PC-9 (cell line): ENCODE measurements at regions not wholly inside any gene's neighbourhood (a gene's known extent, or its start where the extent isn't known, plus 50 kb on each side); places are given as distances from the start of the nearest gene placed in this dataset.

Source experiments
- EZH2 ChIP-seq: fragments of 200-600 bp; sonication (generic); IDR thresholded peaks from 2 replicates; pipeline ENCODE4 v1.8.0; 2017; ENCODE audit warnings: antibody characterized with exemption, low read depth
- TF ChIP-seq, protein P1 (sequence below): fragments of 200-600 bp; sonication (generic); conservative IDR thresholded peaks from 2 replicates; pipeline ENCODE4 v1.6.1; 2017; ENCODE audit warnings: mixed run types, antibody characterized with exemption, mild to moderate bottlenecking, moderate library complexity

DNA sequence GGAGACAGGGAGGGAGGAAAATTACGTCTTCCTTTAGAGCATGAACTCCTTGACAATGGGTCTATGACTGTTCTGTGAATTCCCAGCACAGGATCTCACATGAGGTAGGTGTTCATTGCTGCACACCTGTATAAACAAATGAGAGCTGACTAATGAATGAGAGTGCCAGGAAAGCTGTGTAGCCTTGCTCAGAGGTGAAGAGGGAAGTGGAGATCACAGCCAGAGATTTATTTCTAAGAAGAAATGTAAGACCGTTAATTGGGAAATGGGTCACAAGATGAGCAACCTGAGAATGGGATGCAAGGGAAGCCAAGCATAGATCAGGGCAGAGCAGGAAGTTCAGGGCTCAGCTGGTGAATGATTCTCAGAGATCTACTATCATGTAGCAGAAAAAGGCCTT, 295.1 kb downstream of the CDK5RAP2 start:
- TF ChIP-seq, protein P1, sequence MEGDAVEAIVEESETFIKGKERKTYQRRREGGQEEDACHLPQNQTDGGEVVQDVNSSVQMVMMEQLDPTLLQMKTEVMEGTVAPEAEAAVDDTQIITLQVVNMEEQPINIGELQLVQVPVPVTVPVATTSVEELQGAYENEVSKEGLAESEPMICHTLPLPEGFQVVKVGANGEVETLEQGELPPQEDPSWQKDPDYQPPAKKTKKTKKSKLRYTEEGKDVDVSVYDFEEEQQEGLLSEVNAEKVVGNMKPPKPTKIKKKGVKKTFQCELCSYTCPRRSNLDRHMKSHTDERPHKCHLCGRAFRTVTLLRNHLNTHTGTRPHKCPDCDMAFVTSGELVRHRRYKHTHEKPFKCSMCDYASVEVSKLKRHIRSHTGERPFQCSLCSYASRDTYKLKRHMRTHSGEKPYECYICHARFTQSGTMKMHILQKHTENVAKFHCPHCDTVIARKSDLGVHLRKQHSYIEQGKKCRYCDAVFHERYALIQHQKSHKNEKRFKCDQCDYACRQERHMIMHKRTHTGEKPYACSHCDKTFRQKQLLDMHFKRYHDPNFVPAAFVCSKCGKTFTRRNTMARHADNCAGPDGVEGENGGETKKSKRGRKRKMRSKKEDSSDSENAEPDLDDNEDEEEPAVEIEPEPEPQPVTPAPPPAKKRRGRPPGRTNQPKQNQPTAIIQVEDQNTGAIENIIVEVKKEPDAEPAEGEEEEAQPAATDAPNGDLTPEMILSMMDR: no peak
- no peak for TF ChIP-seq EZH2
